Mesothelial cell of epicardium (in vitro differentiated cells): ENCODE measurements at regions not wholly inside any gene's neighbourhood (a gene's known extent, or its start where the extent isn't known, plus 50 kb on each side); places are given as distances from the start of the nearest gene placed in this dataset.

ENCODE experiments used
- DNase-seq, 2 experiments: peaks; one replicate each; pipeline ENCODE4 v3.0.0; 2021; ENCODE audit warnings: low spot score in 2 of 2; ENCODE audit not compliant: unreplicated experiment in 2 of 2
- H3K27ac Mint-ChIP-seq: 2 replicates; pipeline ENCODE4 v1.8.0; 2021; ENCODE audit warnings: mixed read lengths
- H3K27me3 Mint-ChIP-seq: 2 replicates; pipeline ENCODE4 v1.8.0; 2021; ENCODE audit warnings: low read depth, mixed read lengths
- H3K36me3 Mint-ChIP-seq: 2 replicates; pipeline ENCODE4 v1.8.0; 2021; ENCODE audit warnings: mixed read lengths
- H3K4me1 Mint-ChIP-seq: 2 replicates; pipeline ENCODE4 v1.8.0; 2021; ENCODE audit warnings: mixed read lengths
- H3K4me3 Mint-ChIP-seq: 2 replicates; pipeline ENCODE4 v1.8.0; 2021; ENCODE audit warnings: mild to moderate bottlenecking, moderate library complexity, mixed read lengths
- H3K9me3 Mint-ChIP-seq: 2 replicates; pipeline ENCODE4 v1.8.0; 2021; ENCODE audit warnings: mixed read lengths
- TF ChIP-seq, protein P1 (sequence below): fragments of 200-600 bp; sonication (generic); IDR thresholded peaks from one replicate; pipeline ENCODE4 v1.5.0; 2021; ENCODE audit warnings: antibody characterized with exemption; ENCODE audit not compliant: unreplicated experiment

DNA sequence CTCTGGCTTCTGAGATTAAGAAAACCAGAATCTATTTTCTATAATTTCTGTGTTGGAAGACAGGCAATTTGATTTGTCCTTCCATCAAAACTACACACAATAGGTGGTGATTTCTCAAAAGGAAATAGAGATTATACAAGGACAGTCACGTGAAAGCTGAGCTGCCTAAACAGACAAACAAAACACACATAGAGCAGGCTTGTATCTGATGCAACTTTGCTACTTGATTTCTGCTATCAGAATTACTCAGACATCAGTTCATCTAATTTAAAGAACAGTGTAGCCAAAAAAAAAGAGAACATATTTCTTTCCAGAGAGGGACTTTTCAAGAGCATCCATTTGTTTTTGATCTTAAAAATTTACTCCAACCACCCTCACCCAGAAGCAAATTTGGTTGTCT is 2128.3 kb upstream of the C9orf72 start:
- no peaks in the 10 kb centered on the region for H3K4me1 Mint-ChIP-seq
- TF ChIP-seq, protein P1, sequence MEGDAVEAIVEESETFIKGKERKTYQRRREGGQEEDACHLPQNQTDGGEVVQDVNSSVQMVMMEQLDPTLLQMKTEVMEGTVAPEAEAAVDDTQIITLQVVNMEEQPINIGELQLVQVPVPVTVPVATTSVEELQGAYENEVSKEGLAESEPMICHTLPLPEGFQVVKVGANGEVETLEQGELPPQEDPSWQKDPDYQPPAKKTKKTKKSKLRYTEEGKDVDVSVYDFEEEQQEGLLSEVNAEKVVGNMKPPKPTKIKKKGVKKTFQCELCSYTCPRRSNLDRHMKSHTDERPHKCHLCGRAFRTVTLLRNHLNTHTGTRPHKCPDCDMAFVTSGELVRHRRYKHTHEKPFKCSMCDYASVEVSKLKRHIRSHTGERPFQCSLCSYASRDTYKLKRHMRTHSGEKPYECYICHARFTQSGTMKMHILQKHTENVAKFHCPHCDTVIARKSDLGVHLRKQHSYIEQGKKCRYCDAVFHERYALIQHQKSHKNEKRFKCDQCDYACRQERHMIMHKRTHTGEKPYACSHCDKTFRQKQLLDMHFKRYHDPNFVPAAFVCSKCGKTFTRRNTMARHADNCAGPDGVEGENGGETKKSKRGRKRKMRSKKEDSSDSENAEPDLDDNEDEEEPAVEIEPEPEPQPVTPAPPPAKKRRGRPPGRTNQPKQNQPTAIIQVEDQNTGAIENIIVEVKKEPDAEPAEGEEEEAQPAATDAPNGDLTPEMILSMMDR, result no peak

DNA sequence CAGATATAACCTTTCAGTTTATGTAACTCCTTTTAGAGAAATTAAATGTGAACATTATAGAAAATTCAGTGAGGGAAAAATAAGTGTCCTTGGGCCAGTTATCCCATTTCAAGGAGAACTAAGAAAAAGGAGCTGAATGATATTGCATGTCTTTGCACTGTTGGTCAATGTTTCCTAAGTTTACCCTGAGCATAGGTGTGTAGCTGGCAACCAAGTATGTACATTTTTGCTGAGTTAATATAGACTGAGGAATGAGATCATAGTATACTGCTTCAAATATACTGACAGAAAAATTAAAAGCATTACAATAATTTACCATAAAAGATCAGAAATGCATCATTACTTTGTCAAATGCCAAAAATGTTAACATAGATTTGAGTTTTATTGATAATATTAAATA is 2128.7 kb upstream of the C9orf72 start:
- Mint-ChIP-seq H3K9me3 (peaks cover 3% of the 10 kb centered on the region), H3K27ac (no peak overlapping the region), H3K27me3 (no peaks in the 10 kb centered on the region), H3K36me3 (no peaks in the 10 kb centered on the region), H3K4me3 (no peak overlapping the region), H3K4me1 (no peaks in the 10 kb centered on the region)
- DNase-seq, result no peak
- TF ChIP-seq, protein P1, result no peak

More for the DNA sequence above, 2128.3 kb upstream of the C9orf72 start:
- Mint-ChIP-seq H3K27me3 (no peaks in the 10 kb centered on the region), H3K4me3 (no peak overlapping the region), H3K9me3 (peaks cover 3% of the 10 kb centered on the region), H3K27ac (no peak overlapping the region), H3K36me3 (no peaks in the 10 kb centered on the region)
- DNase-seq, result no peak

DNA sequence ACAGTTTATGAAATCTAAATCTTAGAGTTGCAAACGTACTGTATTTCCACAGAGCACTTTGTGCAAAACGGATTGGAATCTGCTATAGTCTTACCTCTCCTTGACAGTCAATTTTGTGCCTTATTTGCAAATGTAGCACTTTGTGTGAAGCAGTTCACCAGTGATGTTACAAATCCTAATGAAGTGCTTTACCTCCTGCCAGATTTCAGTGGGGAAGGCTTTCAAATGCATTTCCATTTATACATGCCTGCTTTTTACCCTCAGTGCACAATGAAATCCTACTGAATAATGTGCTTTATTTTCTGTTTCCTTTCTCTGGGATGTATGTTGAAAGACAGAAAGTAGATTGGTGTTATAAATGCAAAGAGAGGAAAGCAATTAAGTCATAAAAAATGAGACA is 2141.6 kb upstream of the C9orf72 start:
- TF ChIP-seq, protein P1, result no peak
- Mint-ChIP-seq H3K27me3 (no peaks in the 10 kb centered on the region), H3K27ac (no peak overlapping the region), H3K4me1 (no peaks in the 10 kb centered on the region), H3K36me3 (no peaks in the 10 kb centered on the region), H3K9me3 (no peaks in the 10 kb centered on the region), H3K4me3 (no peak overlapping the region)
- DNase-seq, result no peak

DNA sequence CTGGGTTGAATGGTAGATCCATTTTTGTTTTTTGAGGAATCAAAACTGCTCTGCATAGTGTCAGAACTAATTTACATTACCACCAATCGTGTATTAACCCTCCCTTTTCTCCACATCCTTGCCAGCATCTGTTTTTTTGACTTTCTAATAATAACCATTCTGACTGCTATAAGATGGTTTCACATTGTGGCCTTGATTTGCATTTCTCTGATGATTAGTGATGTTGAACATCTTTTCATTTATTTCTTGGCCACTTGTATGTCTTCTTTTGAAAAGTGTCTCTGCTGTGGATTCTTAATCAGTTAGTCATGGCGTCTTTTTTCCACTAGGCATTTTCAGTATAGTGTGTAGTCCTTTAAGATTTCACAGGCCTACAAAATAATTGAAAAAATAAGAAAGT is 2144.3 kb upstream of the C9orf72 start:
- TF ChIP-seq, protein P1, result no peak
- H3K4me3 Mint-ChIP-seq, result no peak overlapping the region
- DNase-seq, result no peak
- H3K36me3 Mint-ChIP-seq, result no peaks in the 10 kb centered on the region
- H3K27ac Mint-ChIP-seq, result no peak overlapping the region
- no peaks in the 10 kb centered on the region for H3K4me1 Mint-ChIP-seq
- H3K27me3 Mint-ChIP-seq, result no peaks in the 10 kb centered on the region
- H3K9me3 Mint-ChIP-seq, result no peaks in the 10 kb centered on the region

DNA sequence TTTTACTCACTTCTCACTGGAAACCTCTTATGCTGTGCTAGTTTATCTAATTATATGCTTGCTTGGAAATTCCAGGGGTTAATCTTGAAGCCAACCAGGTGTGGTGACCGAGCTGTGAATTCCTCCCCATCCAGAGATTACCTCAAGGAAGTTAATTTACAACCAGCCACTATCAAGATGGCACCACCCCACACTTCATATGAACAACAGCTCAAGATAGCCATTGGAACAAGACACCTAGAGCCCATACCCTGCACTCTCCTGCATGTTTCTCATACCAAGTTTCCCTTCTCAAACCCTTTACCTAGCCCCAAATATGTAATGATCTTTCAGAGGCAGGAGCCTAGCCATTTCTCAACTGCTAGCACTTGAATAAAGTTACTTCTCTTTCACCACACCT is 2156.9 kb upstream of the C9orf72 start:
- Mint-ChIP-seq H3K4me3 (no peak overlapping the region), H3K36me3 (no peaks in the 10 kb centered on the region), H3K9me3 (peaks cover 14% of the 10 kb centered on the region), H3K4me1 (no peaks in the 10 kb centered on the region), H3K27me3 (no peaks in the 10 kb centered on the region), H3K27ac (no peak overlapping the region)
- TF ChIP-seq, protein P1, result no peak
- no peak for DNase-seq

DNA sequence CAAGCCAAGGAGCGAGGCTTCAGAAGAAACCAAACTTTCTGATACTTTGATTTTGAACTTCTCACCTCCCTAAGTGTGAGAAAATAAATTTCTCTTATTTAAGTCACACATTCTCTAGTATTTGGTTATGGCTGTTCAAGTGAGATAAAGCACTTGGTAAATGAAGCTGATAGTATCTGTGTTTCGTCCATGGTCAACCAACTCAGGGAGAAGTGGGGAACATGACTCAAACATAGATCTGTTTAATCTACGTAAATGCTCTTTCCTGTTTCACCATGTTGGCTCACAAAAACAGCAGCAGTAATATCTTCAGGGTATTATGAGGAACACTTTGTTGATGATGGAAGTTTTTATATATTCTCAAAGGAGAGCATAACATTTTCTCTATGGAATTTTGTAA is 2167.2 kb upstream of the C9orf72 start:
- no peak overlapping the region for H3K27ac Mint-ChIP-seq
- H3K4me1 Mint-ChIP-seq, result no peaks in the 10 kb centered on the region
- TF ChIP-seq, protein P1, result no peak
- H3K27me3 Mint-ChIP-seq, result no peaks in the 10 kb centered on the region
- no peak overlapping the region for H3K4me3 Mint-ChIP-seq
- no peaks in the 10 kb centered on the region for H3K36me3 Mint-ChIP-seq
- no peak for DNase-seq
- peaks cover 12% of the 10 kb centered on the region for H3K9me3 Mint-ChIP-seq
